HG03558 (cell line): ENCODE measurements at regions not wholly inside any gene's neighbourhood (a gene's known extent, or its start where the extent isn't known, plus 50 kb on each side); places are given as distances from the start of the nearest gene placed in this dataset.
"Not testable (repeated sequence)": the region's sequence is repeated elsewhere in the genome, so short reads cannot be mapped to it uniquely, and the experiment has no call there.

Source experiments
- ATAC-seq: cut with Tn5 transposase; IDR thresholded peaks from one replicate; pipeline ENCODE4 v1.9.1; 2021; ENCODE audit warnings: moderate number of reproducible peaks; ENCODE audit not compliant: unreplicated experiment; ENCODE audit errors: extremely low read depth

DNA sequence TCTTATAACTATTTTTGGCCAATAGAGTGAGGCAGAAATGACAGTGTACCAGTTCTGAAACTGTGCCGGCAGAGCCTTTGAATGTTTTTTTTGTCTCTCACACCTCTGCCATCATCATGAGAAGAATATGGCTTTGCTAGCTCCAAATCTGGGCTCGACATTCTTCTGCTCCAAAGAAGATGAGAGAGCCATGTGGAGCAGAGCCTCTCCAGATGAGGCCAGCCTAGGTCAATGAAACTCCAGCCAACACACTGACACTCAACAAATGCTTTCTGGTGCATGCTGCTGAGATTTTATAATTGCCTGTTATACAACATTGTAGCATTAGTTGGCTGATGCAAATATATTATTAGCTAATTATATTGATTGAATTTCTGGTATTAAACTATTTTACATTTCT is 154.7 kb downstream of the SLC38A4 start:
- ATAC-seq = no peak

DNA sequence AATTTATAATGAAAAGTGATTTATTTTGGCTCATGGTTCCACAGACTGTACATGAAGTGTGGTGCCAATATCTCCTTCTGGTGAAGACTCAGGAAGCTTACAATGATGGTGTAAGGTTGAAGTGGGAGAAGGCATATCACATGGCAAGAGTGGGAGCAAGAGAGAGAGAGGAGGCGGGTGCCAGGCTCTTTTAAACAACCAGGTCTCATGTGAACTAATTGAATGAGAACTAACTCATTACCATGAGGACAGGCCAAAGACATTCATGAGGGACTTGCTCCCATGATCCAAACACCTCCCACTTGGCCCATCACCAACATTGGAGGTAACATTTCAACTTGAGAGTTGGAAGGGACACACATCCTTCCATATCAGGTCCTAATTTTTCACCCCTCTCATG is 155.2 kb downstream of the SLC38A4 start:
- no peak for ATAC-seq

DNA sequence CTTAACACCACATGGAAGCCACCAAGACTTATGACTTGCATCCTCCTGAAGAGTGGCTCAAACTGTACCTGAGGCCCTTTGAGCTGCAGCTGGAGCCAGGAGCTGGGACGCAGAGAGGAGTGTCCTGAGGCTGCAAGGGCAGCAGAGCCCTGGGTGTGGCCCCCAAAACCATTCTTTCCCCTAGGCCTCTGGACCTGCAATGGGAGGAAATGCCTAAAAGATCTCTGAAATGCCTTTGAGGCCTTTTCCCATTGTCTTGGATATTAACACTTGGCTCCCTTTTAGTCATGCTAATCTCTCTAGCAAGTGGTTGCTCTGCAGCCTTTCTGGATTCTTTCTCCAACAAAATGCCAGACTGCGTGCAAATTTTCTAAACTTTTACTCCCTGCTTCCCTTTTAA is 156.1 kb downstream of the SLC38A4 start:
- no peak for ATAC-seq

DNA sequence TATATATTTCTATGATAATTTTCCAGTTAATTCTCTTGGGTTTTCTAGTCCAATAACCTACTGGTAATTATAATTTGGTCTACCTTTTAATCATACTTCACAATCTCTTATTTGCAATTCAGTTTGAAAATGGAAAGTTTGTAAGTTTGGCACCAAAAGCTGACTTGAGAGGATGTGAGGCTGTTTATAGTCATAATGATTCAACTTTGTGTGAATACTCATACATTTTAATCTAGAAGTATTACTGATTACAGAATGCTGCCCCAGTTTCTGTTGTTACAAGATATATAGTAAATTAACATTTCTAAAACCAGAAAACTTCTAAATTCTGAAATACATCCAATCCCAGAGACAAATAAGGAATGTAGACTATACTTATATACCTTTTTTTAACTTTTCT is 158.2 kb downstream of the SLC38A4 start:
- ATAC-seq = no peak

DNA sequence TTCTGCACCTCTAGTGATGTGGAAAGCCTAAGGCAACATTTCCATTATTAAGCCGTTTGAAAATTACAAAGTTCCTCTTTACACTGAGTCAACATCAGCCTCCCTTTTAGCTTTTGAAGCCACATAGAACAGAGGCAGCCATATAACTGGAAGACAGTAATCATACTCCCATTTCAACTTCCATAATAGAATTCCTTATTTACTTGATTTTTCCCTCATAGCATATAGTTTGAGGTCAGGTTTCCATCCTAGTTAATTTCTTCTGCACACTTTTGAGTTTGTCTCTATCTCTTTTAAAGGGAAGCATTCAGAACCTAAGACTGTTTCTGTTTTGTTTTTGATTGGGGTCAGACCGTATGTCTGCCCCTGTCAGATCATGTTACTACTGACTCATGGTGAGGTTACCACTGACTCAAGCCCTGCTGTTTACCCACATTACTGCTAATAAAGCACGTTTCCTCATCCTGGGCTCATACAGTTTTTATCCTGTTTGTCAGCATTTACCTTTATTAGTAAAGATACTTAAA is 161.0 kb downstream of the SLC38A4 start:
- ATAC-seq = peak; percentile 65

DNA sequence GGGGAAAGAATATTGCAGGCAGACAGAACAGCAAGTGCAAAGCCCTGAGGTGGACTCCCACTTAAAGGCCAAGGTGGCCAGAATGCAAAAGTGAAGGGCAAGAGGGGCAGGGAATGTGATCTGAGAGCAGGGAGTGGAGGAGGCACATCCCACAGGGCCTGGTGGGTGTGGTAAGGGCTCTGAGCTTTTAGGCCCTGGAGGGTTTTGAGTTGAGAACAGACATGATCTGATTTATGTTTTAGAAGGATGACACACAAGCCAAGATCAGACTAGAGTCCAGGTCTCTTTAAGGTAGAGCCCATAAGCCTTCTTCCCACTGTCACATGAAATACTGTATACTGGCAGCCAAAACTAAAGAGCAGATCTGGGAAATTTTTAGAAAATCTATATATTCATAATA is 162.5 kb downstream of the SLC38A4 start:
- no peak for ATAC-seq

DNA sequence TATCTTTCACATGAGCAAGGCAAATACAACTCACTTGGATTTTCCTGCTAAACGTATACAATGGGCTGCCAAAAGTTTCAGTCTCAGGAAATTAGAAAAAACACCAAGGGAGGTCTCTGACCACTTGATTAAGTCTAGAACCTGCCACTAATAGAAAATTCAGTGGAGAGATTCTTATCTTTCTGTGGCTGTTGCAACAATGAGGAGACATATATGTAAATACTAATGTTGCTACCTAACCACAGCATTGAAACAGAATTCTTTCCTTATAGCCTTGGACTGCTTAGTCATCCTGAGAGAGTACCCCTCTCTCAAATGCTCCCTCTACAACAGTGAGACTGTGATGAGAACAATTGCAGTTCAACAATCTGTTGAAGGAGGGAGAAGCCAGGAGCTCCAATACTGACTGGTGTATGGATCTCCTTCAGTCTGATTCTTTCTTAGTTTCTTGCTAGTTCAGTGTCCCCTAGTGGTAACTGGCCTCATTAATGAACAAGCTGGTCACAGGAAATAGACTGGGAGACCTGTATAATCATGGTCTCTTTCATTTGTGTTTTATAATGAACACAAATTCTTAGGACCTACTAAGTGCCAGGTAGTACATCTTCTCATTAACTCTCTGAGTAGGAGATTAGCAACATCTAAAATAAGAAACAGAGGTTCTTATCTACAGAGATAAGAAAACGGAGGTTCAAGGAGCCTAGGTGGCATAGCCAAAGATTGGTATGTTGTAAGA is 164.5 kb downstream of the SLC38A4 start:
- peak; percentile 54 for ATAC-seq

DNA sequence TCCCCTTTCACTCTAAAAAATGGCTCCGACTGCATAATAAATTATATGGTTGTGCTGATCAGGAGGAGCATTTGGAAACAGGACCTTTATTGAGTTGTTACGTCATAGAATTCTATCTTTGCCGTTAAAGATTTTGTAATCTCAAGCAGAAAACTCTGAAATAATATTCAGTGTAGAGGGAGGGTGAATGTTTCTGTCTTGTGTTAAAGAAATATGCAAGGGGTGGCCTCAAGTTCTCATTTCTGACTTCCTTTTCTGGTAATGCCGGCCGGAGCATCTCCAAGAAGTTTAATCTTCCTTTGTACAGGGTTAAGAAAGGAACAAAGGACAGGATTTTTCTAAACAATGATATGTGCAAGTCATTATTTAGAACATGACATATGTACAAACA is 165.1 kb downstream of the SLC38A4 start:
- ATAC-seq = no peak

DNA sequence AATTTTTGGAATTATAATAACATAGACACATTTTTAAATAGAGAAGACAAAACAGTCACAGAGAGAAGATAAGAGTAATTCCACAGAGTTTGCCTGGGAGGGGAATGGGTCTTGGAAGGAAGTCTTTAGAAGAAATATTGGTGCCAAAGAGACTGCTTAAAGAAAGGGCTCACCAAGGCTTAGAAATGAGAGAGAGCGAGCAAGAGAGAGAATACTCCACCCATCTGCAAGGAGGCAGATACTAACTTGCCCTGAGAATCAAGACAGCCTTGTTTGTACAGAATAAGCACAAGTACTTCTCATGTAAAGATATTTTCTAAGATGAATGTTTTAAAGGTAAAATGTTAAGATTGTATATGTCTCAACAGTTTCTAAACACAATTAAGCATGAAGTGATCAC is 165.5 kb downstream of the SLC38A4 start:
- no peak for ATAC-seq

DNA sequence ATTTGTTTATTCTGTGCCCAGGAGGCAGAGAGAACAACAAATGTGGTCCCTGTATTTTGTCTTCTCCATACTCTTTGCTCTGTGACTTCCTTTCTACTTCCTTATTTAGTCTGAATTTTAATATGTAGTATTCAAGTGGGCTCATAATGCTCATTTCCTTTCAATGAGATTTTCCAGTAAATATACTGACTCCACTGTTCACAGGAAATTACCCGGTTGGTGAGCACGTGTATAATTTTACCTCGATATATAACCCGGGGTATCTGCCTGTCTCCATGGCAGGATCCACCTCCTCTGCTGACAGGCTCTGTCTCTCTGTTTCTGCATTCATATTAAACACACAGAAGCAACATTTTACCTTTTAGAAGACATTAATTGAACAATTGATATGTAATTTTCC is 166.0 kb downstream of the SLC38A4 start:
- ATAC-seq = no peak

DNA sequence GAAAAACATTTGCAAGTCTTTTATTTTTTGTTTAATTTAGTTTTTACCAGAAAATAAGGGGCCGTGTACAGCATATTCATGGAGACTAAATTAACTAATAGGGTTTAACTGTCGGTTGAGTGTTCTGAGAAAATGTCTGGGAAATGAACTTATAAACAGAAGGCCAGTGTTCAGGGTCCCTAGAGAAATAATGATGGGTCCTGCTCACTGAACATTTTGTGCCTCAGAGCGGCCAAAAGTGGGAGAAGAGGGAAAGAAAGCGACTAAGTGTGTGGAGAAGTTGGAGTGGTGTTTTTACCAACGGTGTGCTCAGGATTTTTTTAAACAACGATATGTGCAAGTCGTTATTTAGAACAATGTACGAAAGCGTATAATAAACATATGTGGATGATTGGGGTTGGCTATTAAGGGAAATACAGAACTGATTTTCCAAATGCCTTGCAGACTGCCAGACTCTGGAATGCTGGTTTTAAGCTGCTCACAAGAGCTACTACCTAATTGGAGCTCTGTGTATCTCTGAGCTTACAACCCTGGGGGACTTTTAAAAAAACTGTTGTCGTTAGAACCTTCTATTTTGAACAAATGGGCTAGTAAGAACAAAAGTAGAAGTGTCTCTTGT is 166.7 kb downstream of the SLC38A4 start:
- no peak for ATAC-seq

DNA sequence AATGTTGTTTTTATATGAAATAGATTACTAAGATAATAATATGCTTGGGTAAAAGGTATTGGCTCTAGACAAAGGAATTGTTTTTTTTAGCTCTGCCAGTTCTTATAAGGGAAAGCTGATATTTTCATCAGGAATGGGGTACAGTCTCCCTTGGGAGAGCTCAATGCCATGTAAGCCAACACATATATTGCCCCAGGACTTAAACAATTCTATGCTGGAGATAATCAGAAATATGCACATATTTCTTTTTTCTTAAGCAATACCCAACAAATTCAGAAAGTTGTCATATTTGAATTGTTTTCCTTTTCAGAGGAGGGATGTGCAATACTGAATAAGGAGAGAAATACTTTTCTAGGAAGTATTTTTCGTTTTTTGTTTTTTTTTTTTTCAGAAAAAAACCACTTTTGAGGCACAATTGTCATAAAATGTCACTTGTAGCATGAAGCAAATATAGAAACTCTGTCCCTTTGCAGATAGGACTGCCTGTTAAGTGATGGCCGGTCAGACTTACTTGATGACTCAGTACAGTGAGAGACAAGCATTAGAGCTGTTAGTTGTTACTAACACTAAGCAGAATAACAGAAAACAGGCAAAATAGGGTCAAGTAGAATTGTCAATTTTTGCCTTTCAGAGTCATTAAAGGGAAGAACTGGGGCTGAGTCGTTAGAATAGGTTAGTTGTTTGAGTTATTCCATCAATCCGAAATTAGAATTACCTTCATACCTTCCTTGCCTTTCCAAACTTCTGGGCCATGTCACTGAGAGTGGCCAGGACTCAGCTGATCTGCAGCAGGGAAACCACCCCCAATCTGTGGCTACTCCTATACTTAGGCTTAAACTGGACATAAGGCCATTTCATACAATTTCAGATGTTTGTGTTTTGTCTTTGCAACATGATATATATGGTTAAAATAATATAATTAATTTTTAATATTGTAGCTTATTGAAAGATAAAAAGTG is 168.1 kb downstream of the SLC38A4 start:
- ATAC-seq = no peak

DNA sequence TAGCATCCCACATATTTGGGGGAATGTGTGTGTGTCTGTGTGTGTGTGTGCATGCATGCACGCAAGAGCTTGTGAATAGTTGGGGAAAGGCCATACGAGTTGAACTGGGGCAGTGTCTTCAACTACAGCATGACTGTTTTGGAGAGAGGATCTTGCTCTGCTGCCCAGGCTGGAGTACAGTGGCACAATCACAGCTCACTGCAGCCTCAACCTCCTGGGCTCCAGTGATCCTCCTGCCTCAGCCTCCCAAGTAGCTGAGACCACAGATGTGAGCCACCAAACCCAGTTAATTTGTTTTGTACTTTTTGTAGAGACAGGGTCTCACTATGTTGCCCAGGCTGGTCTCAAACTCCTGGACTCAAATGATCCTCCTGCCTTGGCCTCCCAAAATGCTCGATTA is 169.8 kb downstream of the SLC38A4 start:
- ATAC-seq = not testable (repeated sequence)

DNA sequence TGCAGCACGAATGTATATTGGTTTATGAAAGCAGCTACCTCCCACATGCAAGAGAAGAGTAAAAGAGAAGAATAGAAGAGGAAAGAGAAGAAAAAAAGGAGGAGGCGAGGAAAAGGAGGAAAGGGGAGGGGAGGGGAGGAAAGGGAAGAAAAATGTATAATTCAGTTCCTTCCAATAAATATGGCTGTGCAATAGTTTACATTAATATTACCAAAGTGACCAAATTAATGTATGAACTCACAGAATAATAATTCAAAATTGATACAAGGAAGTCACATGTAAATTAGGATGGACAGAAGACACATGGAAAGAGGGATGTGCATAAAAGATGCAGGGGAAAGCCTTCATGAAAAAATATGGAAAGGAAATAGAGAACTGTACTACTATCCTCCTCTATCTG is 172.5 kb downstream of the SLC38A4 start:
- no peak for ATAC-seq

DNA sequence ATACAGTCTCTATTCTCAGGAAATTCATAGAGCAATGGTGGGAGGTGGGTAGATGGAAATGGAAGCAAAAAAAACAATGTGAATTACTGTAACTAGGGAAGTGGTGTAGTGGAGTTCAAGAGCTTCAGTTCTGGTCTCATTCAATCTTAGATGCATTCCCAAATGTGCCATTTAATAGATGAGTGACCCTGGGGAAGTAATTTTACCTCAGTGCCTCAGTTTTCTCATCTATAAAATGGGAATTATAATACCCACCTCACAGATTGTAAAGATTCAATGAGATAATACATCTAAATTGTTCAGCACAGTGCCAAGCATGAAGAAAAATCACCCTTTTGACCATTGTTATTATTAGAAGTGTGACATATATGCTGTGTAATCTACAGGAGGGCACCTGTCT is 173.1 kb downstream of the SLC38A4 start:
- no peak for ATAC-seq

DNA sequence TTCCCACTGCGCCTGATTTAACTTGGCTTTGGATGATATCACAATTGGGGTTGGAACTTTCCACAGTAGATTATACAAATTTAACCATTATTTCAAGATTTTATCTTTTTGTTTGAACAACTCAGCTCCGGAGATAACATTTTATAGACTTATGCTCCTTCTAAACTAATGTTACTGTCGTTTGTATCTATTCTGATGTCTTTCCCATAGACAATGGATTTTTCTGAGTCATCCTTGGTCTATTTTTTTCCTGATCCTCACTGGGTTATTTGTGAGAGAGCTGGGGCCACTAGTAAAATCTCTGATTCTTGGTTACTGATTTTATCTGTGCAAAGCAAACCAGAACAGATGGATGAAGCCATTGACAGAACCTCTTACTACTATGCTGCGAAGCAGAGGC is 175.1 kb downstream of the SLC38A4 start:
- ATAC-seq = no peak

DNA sequence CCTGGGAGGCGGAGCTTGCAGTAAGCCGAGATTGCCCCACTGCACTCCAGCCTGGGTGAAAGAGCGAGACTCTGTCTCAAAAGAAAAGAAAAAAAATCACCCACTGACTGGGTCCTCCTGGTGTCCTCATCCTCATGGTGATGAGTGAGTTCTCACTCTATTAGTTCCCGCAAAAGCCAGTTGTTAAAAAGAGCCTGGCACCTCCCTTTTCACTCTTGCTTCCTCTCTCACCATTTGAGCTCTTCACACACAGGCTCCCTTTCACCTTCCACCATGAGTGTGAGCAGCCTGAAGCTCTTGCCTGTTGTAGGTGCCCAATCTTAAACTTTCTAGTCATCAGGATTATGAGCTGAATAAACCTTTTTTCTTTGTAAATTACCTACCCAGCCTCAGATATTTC is 176.4 kb downstream of the SLC38A4 start:
- ATAC-seq = no peak

DNA sequence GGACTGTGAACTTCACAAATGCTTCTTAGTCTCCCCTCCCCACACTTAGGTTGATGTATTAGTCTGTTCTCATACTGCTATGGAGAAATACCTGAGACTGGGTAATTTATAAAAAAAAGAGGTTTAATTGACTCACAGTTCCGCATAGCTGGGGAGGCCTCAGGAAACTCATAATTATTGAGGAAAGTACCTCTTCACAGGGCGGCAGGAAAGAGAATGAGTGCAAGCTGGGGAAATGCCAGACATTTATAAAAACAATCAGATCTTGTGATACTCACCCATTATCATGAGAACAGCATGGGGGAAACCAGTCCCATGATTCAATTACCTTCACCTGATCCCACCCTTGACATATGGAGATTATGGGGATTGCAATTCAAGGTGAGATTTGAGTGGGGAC is 178.8 kb downstream of the SLC38A4 start:
- no peak for ATAC-seq

DNA sequence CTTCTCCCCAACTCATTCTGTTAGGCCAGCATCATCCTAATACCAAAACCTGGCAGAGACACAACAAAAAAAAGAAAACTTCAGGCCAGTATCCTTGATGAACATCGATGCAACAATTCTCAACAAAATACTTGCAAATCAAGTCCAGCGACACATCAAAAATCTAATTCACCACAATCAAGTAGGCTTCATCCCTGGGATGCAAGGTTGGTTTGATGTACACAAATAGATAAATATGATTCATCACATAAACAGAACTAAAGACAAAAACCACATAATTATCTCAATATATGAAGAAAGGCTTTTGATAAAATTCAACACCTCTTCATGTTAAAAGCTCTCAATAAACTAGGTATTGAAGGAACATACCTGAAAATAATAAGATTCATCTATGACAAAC is 184.1 kb downstream of the SLC38A4 start:
- ATAC-seq = not testable (repeated sequence)

DNA sequence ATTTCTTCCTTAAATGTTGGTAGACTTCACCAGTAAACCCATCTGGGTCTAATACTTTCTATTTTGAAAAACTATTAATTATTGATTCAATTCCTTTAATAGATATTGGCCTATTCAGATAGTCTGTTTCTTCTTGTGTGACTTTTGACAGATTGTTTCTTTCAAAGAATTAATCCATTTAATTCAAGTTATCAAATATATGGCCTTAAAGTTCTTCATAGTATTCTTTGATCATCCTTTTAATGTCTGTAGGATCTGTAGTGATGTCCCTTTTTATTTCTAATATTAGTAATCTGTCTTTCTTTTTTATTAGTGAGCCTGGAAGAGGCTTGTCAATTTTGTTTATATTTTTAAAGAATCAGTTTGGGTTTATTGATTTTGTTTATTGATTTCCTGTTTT is 190.0 kb downstream of the SLC38A4 start:
- no peak for ATAC-seq
